GM12878 (cell line): ENCODE measurements at regions not wholly inside any gene's neighbourhood (a gene's known extent, or its start where the extent isn't known, plus 50 kb on each side); places are given as distances from the start of the nearest gene placed in this dataset.

Experiments used
- ATAC-seq: fragments of 200-7000 bp; cut with Tn5 transposase; 3 replicates; pipeline ENCODE4 v1.9.1; 2020; ENCODE audit warnings: mild to moderate bottlenecking, moderate library complexity
- BruUV-seq: library from RNA; stranded (reverse); fragments of 400-500 nt; replicated peaks from 2 replicates; lab custom pipeline; 2021; lab: Mats Ljungman, UMichigan
- CTCF ChIA-PET: fragments of 300-600 bp; sonication (Branson Sonifier 250); formaldehyde crosslinking; extraction: SDS; loops from one replicate; lab custom pipeline; 2021; ENCODE audit warnings: inconsistent platforms; lab: Yijun Ruan, JAX
- POLR2A ChIA-PET: fragments of 350-600 bp; formaldehyde crosslinking; extraction: SDS; loops from one replicate; lab custom pipeline; 2021; ENCODE audit warnings: inconsistent platforms; lab: Charles Lee
- RAD21 ChIA-PET: fragments of 300-600 bp; sonication (Branson Sonifier 250); formaldehyde crosslinking; loops from one replicate; lab custom pipeline; 2023; ENCODE audit warnings: antibody characterized with exemption; ENCODE audit not compliant: unreplicated experiment; lab: Charles Lee
- SMC1A ChIA-PET: fragments of 300-600 bp; sonication (Branson Sonifier 250); formaldehyde crosslinking; loops from one replicate; lab custom pipeline; 2023; ENCODE audit not compliant: unreplicated experiment, uncharacterized antibody; lab: Charles Lee
- DNase-seq: peaks from one replicate; pipeline ENCODE4 v3.0.0-alpha.2; 2011; ENCODE audit warnings: low read depth, low spot score
- FAIRE-seq: peaks from 3 replicates; lab custom pipeline; 2011; peaks lifted over from hg19 to GRCh38; lab: Jason Lieb, UNC
- H2AFZ ChIP-seq: 2 replicates; pipeline ENCODE4 v1.6.0; 2011; ENCODE audit warnings: low read depth, low read length, control low read depth; ENCODE audit not compliant: control insufficient read depth
- H3K27ac ChIP-seq: 2 replicates; pipeline ENCODE4 v1.5.1; 2011; ENCODE audit warnings: control low read depth; ENCODE audit not compliant: control insufficient read depth, insufficient read depth
- H3K27me3 ChIP-seq, 2 experiments: replicated peaks in 1 of 2; 2 replicates each; pipeline versions ENCODE4 v1.6.0 to v1.6.1; 2011; ENCODE audit warnings: low read length in 1 of 2; ENCODE audit not compliant: control insufficient read depth in 2 of 2, insufficient read depth in 2 of 2
- H3K36me3 ChIP-seq, 2 experiments: 2 replicates each; pipeline ENCODE4 v1.5.1; 2011; ENCODE audit warnings: low read length in 1 of 2; ENCODE audit not compliant: control insufficient read depth in 2 of 2, insufficient read depth in 2 of 2
- H3K4me1 ChIP-seq: 2 replicates; pipeline ENCODE4 v1.6.1; 2011; ENCODE audit warnings: mild to moderate bottlenecking, low read length, moderate library complexity, mixed read lengths; ENCODE audit not compliant: control insufficient read depth, insufficient read depth
- H3K4me2 ChIP-seq: 2 replicates; pipeline ENCODE4 v1.6.0; 2011; ENCODE audit warnings: control low read depth; ENCODE audit not compliant: control insufficient read depth, insufficient read depth
- H3K4me3 ChIP-seq: fragments of 200-600 bp; sonication (generic); 2 replicates; pipeline ENCODE4 v1.5.1; 2016
- H3K79me2 ChIP-seq: 2 replicates; pipeline ENCODE4 v1.6.0; 2011; ENCODE audit warnings: low read length; ENCODE audit not compliant: control insufficient read depth, insufficient read depth
- H3K9ac ChIP-seq: 2 replicates; pipeline ENCODE4 v1.8.0; 2011; ENCODE audit warnings: low read length, control low read depth, mixed read lengths; ENCODE audit not compliant: control insufficient read depth, insufficient read depth
- H3K9me3 ChIP-seq: replicated peaks from 3 replicates; pipeline ENCODE4 v1.5.1; 2011; ENCODE audit warnings: mild to moderate bottlenecking, low read length; ENCODE audit not compliant: control insufficient read depth, insufficient read depth
- H4K20me1 ChIP-seq: 2 replicates; pipeline ENCODE4 v1.6.0; 2011; ENCODE audit not compliant: control insufficient read depth, insufficient read depth
- BACH1 ChIP-seq: fragments of 450-650 bp; IDR thresholded peaks from 2 replicates; pipeline ENCODE4 v1.6.1; 2017; ENCODE audit warnings: mild to moderate bottlenecking, borderline replicate concordance
- CREM ChIP-seq: IDR thresholded peaks from 2 replicates; pipeline ENCODE4 v1.6.1; 2014; ENCODE audit warnings: antibody characterized with exemption, low read depth
- FOXM1 ChIP-seq: IDR thresholded peaks from 2 replicates; pipeline ENCODE4 v1.6.1; 2012; ENCODE audit warnings: low read depth, mild to moderate bottlenecking, inconsistent platforms, low read length, moderate library complexity
- GABPA ChIP-seq: IDR thresholded peaks from 2 replicates; pipeline ENCODE4 v1.6.1; 2014; ENCODE audit warnings: antibody characterized with exemption, low read depth, mild to moderate bottlenecking, inconsistent platforms
- HDGF ChIP-seq: fragments of 450-650 bp; IDR thresholded peaks from 2 replicates; pipeline ENCODE4 v1.6.1; 2016; ENCODE audit warnings: antibody characterized with exemption
- KAT2A ChIP-seq: conservative IDR thresholded peaks from 2 replicates; pipeline ENCODE4 v1.6.1; 2011; ENCODE audit warnings: low read depth, low read length; ENCODE audit not compliant: control insufficient read depth
- SP1 ChIP-seq: IDR thresholded peaks from one replicate; pipeline ENCODE4 v1.6.1; 2011; ENCODE audit warnings: low read depth, low read length
- TCF12 ChIP-seq: IDR thresholded peaks from 2 replicates; pipeline ENCODE4 v1.6.1; 2011; ENCODE audit warnings: low read depth, mild to moderate bottlenecking, low read length
- WGBS: methylation state at CpG from one replicate; pipeline ENCODE4 v1.1.6; 2016; ENCODE audit warnings: low lambda C conversion rate; ENCODE audit not compliant: insufficient replicate concordance, insufficient coverage; ENCODE audit errors: missing lambda C conversion rate; 5-methylcytosine and 5-hydroxymethylcytosine counted together
- in situ Hi-C: fragments of 300-500 bp; cut with MboI; formaldehyde crosslinking; loops from 9 replicates; pipeline ENCODE4 v1.14.3; 2018; ENCODE audit warnings: mixed read lengths
- intact Hi-C: fragments of 100-400 bp; cut with micrococcal nuclease; formaldehyde crosslinking; loops from one replicate; pipeline ENCODE4 v1.14.2; 2022; ENCODE audit not compliant: unreplicated experiment
- TF ChIP-seq, protein P1 (sequence below): IDR thresholded peaks from 2 replicates; pipeline ENCODE4 v1.6.1; 2011; ENCODE audit warnings: low read depth, mild to moderate bottlenecking, low read length, moderate library complexity, borderline replicate concordance; ENCODE audit errors: extremely low read depth
- TF ChIP-seq, protein P2 (sequence below): fragments of 450-650 bp; IDR thresholded peaks from 2 replicates; pipeline ENCODE4 v1.6.1; 2017; ENCODE audit warnings: low read depth, mild to moderate bottlenecking, moderate library complexity
- TF ChIP-seq, protein P3 (sequence below): fragments of 150-350 bp; IDR thresholded peaks from 2 replicates; pipeline ENCODE4 v1.6.1; 2016; ENCODE audit warnings: low read depth, low read length
- TF ChIP-seq, protein P4 (sequence below): fragments of 450-650 bp; formaldehyde crosslinking; IDR thresholded peaks from 2 replicates; pipeline ENCODE4 v1.4.0; 2020; ENCODE audit warnings: mild to moderate bottlenecking, moderate library complexity
- TF ChIP-seq, protein P5 (sequence below), 3 experiments: IDR thresholded peaks in 2 of 3; conservative IDR thresholded peaks in 1 of 3; 2 replicates each; pipeline ENCODE4 v1.5.1; 2011; ENCODE audit warnings: low read depth in 3 of 3, low read length in 3 of 3, mild to moderate bottlenecking in 3 of 3, control low read depth in 2 of 3, moderate library complexity in 2 of 3, inconsistent platforms in 1 of 3, mixed read lengths in 1 of 3; ENCODE audit not compliant: control insufficient read depth in 2 of 3, insufficient read depth in 1 of 3; ENCODE audit errors: extremely low read depth in 1 of 3

DNA sequence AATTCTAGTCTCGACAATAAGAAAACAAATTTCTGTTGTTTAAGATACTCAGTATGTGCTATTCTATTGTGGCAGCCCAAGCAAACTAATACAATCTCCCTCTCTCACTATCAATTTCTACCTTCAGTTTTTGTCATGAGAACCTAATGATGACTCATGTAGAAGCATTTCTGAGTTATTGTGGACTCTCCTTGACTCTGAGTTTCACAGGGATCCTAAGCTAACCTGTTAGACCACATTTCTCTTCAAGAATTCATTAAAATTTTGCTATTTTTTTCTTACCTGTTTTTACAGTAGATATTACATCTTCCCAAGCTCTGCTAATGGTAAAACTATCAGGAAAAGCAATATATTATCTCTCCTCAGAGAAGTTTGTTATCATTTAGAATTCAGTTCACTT, 599.1 kb upstream of the TYRP1 start:
- ChIA-PET CTCF (no interaction called here), POLR2A (no interaction called here), RAD21 (no interaction called here), SMC1A (interaction anchor here (0.9 kb wide), 1 partner anchor 31 kb away, joined by 4 read pairs; no protein-coding TSS in a partner anchor)
- FAIRE-seq (no peak), DNase-seq (no peak), ATAC-seq (no peak)
- Histone ChIP-seq H3K36me3 (no peaks in the 10 kb centered on the region), H3K9ac (no peak overlapping the region), H3K79me2 (no peaks in the 10 kb centered on the region), H3K9me3 (no peaks in the 10 kb centered on the region), H3K4me1 (no peaks in the 10 kb centered on the region), H3K27ac (no peak overlapping the region), H4K20me1 (no peaks in the 10 kb centered on the region), H2AFZ (no peak overlapping the region), H3K4me3 (no peak overlapping the region), H3K4me2 (no peak overlapping the region), H3K27me3 (no peaks in the 10 kb centered on the region)
- in situ Hi-C loops: no loop called here
- WGBS: 0% methylated on average over 1 of the region's 1 CpG
- intact Hi-C loops: no loop called here
- no TSS peak for BruUV-seq
- no peak for TF ChIP-seq TCF12
- TF ChIP-seq, protein P1, sequence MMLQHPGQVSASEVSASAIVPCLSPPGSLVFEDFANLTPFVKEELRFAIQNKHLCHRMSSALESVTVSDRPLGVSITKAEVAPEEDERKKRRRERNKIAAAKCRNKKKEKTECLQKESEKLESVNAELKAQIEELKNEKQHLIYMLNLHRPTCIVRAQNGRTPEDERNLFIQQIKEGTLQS: no peak
- TF ChIP-seq, protein P2, sequence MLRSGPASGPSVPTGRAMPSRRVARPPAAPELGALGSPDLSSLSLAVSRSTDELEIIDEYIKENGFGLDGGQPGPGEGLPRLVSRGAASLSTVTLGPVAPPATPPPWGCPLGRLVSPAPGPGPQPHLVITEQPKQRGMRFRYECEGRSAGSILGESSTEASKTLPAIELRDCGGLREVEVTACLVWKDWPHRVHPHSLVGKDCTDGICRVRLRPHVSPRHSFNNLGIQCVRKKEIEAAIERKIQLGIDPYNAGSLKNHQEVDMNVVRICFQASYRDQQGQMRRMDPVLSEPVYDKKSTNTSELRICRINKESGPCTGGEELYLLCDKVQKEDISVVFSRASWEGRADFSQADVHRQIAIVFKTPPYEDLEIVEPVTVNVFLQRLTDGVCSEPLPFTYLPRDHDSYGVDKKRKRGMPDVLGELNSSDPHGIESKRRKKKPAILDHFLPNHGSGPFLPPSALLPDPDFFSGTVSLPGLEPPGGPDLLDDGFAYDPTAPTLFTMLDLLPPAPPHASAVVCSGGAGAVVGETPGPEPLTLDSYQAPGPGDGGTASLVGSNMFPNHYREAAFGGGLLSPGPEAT: no peak
- no peak for TF ChIP-seq CREM
- no peak for TF ChIP-seq BACH1
- TF ChIP-seq HDGF: no peak
- no peak for TF ChIP-seq SP1
- TF ChIP-seq, protein P3, sequence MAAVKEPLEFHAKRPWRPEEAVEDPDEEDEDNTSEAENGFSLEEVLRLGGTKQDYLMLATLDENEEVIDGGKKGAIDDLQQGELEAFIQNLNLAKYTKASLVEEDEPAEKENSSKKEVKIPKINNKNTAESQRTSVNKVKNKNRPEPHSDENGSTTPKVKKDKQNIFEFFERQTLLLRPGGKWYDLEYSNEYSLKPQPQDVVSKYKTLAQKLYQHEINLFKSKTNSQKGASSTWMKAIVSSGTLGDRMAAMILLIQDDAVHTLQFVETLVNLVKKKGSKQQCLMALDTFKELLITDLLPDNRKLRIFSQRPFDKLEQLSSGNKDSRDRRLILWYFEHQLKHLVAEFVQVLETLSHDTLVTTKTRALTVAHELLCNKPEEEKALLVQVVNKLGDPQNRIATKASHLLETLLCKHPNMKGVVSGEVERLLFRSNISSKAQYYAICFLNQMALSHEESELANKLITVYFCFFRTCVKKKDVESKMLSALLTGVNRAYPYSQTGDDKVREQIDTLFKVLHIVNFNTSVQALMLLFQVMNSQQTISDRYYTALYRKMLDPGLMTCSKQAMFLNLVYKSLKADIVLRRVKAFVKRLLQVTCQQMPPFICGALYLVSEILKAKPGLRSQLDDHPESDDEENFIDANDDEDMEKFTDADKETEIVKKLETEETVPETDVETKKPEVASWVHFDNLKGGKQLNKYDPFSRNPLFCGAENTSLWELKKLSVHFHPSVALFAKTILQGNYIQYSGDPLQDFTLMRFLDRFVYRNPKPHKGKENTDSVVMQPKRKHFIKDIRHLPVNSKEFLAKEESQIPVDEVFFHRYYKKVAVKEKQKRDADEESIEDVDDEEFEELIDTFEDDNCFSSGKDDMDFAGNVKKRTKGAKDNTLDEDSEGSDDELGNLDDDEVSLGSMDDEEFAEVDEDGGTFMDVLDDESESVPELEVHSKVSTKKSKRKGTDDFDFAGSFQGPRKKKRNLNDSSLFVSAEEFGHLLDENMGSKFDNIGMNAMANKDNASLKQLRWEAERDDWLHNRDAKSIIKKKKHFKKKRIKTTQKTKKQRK: no peak
- TF ChIP-seq GABPA: no peak
- TF ChIP-seq, protein P4, sequence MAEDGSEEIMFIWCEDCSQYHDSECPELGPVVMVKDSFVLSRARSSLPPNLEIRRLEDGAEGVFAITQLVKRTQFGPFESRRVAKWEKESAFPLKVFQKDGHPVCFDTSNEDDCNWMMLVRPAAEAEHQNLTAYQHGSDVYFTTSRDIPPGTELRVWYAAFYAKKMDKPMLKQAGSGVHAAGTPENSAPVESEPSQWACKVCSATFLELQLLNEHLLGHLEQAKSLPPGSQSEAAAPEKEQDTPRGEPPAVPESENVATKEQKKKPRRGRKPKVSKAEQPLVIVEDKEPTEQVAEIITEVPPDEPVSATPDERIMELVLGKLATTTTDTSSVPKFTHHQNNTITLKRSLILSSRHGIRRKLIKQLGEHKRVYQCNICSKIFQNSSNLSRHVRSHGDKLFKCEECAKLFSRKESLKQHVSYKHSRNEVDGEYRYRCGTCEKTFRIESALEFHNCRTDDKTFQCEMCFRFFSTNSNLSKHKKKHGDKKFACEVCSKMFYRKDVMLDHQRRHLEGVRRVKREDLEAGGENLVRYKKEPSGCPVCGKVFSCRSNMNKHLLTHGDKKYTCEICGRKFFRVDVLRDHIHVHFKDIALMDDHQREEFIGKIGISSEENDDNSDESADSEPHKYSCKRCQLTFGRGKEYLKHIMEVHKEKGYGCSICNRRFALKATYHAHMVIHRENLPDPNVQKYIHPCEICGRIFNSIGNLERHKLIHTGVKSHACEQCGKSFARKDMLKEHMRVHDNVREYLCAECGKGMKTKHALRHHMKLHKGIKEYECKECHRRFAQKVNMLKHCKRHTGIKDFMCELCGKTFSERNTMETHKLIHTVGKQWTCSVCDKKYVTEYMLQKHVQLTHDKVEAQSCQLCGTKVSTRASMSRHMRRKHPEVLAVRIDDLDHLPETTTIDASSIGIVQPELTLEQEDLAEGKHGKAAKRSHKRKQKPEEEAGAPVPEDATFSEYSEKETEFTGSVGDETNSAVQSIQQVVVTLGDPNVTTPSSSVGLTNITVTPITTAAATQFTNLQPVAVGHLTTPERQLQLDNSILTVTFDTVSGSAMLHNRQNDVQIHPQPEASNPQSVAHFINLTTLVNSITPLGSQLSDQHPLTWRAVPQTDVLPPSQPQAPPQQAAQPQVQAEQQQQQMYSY: no peak
- no peak for TF ChIP-seq KAT2A
- no peak for TF ChIP-seq FOXM1
- TF ChIP-seq, protein P5, sequence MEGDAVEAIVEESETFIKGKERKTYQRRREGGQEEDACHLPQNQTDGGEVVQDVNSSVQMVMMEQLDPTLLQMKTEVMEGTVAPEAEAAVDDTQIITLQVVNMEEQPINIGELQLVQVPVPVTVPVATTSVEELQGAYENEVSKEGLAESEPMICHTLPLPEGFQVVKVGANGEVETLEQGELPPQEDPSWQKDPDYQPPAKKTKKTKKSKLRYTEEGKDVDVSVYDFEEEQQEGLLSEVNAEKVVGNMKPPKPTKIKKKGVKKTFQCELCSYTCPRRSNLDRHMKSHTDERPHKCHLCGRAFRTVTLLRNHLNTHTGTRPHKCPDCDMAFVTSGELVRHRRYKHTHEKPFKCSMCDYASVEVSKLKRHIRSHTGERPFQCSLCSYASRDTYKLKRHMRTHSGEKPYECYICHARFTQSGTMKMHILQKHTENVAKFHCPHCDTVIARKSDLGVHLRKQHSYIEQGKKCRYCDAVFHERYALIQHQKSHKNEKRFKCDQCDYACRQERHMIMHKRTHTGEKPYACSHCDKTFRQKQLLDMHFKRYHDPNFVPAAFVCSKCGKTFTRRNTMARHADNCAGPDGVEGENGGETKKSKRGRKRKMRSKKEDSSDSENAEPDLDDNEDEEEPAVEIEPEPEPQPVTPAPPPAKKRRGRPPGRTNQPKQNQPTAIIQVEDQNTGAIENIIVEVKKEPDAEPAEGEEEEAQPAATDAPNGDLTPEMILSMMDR (IDR thresholded peaks at IDR 0.05 in 2 of 3, conservative IDR thresholded peaks at IDR 0.05 in 1 of 3; ENCODE audit: control insufficient read depth in 2 of 3, extremely low read depth in 1 of 3, insufficient read depth in 1 of 3, low read depth in 3 of 3, low read length in 3 of 3): no peak
